RWPE1 (cell line): ENCODE measurements at regions not wholly inside any gene's neighbourhood (a gene's known extent, or its start where the extent isn't known, plus 50 kb on each side); places are given as distances from the start of the nearest gene placed in this dataset.

Experiments
- CTCF ChIA-PET: fragments of 350-600 bp; sonication (Branson Sonifier 250); formaldehyde crosslinking; extraction: SDS; loops from one replicate; lab custom pipeline; 2021; lab: Yijun Ruan, JAX
- POLR2A ChIA-PET: fragments of 400-600 bp; formaldehyde crosslinking; extraction: SDS; loops from one replicate; lab custom pipeline; 2020; ENCODE audit warnings: antibody characterized with exemption; ENCODE audit not compliant: low non-redundant PET; lab: Yijun Ruan, JAX
- DNase-seq: peaks from one replicate; pipeline ENCODE4 v3.0.0; 2012; ENCODE audit warnings: low spot score
- H3K27ac ChIP-seq: fragments of 450-650 bp; 2 replicates; pipeline ENCODE4 v1.5.1; 2017
- CTCF ChIP-seq: fragments of 450-650 bp; conservative IDR thresholded peaks from 2 replicates; pipeline ENCODE4 v1.5.1; 2017; ENCODE audit warnings: low read depth, mild to moderate bottlenecking

GRCh38 chr10:128326251-128326650, 200.0 kb upstream of the MKI67 start:
- no peak for DNase-seq
- ChIA-PET CTCF (no interaction called here), POLR2A (no interaction called here)
- no peak for TF ChIP-seq CTCF
- H3K27ac ChIP-seq, result no peak overlapping the region

- DNase-seq, result no peak
- no peak overlapping the region for H3K27ac ChIP-seq
- POLR2A ChIA-PET, result no interaction called here
- CTCF ChIA-PET, result no interaction called here
- no peak for TF ChIP-seq CTCF
Measured at GRCh38 chr10:128326851-128327250, 200.6 kb upstream of the MKI67 start.

- DNase-seq, result no peak
- TF ChIP-seq CTCF, result no peak
- no peak overlapping the region for H3K27ac ChIP-seq
- CTCF ChIA-PET, result no interaction called here
- POLR2A ChIA-PET, result no interaction called here
Measured at GRCh38 chr10:128336401-128336800, 210.2 kb upstream of the MKI67 start.

GRCh38 chr10:128337860-128338378, 211.7 kb upstream of the MKI67 start:
- POLR2A ChIA-PET, result no interaction called here

GRCh38 chr10:128338951-128339350, 212.7 kb upstream of the MKI67 start:
- no peak for DNase-seq
- ChIA-PET POLR2A (no interaction called here), CTCF (no interaction called here)
- H3K27ac ChIP-seq, result no peak overlapping the region
- no peak for TF ChIP-seq CTCF

More at GRCh38 chr10:128337860-128338378, 211.7 kb upstream of the MKI67 start:
- CTCF ChIA-PET, result no interaction called here
- no peak overlapping the region for H3K27ac ChIP-seq
- no peak for DNase-seq
- TF ChIP-seq CTCF, result no peak

GRCh38 chr10:128339753-128340152, 213.5 kb upstream of the MKI67 start:
- H3K27ac ChIP-seq, result no peak overlapping the region
- DNase-seq, result no peak
- ChIA-PET CTCF (no interaction called here), POLR2A (no interaction called here)
- TF ChIP-seq CTCF, result no peak

GRCh38 chr10:128345353-128345752, 219.1 kb upstream of the MKI67 start:
- no peak for DNase-seq
- CTCF ChIA-PET, result no interaction called here
- H3K27ac ChIP-seq, result no peak overlapping the region
- no peak for TF ChIP-seq CTCF
- POLR2A ChIA-PET, result no interaction called here
